SK-N-SH (cell line): ENCODE measurements at regions not wholly inside any gene's neighbourhood (a gene's known extent, or its start where the extent isn't known, plus 50 kb on each side); places are given as distances from the start of the nearest gene placed in this dataset.
A peak's percentile ranks its signal among the peaks of the same experiment; 100 is the strongest.

Experiments used
- CTCF ChIA-PET: fragments of 300-600, 350-600 bp; formaldehyde crosslinking; extraction: SDS; loops from one replicate; lab custom pipeline; 2021; lab: Yijun Ruan, JAX
- POLR2A ChIA-PET: fragments of 350-600 bp; sonication (Branson Sonifier 250); formaldehyde crosslinking; extraction: SDS; loops from one replicate; lab custom pipeline; 2020; ENCODE audit warnings: antibody characterized with exemption, inconsistent platforms; lab: Yijun Ruan, JAX
- DNase-seq: peaks from one replicate; pipeline ENCODE4 v3.0.0; 2012
- H2AFZ ChIP-seq: fragments of 200-600 bp; sonication (generic); 2 replicates; pipeline ENCODE4 v1.8.1; 2016; ENCODE audit warnings: antibody characterized with exemption, mild to moderate bottlenecking, low read depth
- H3F3A ChIP-seq: fragments of 200-600 bp; sonication (generic); replicated peaks from 2 replicates; pipeline ENCODE3; 2016; ENCODE audit warnings: antibody characterized with exemption, mild to moderate bottlenecking; ENCODE audit not compliant: insufficient read depth
- H3K27ac ChIP-seq, 2 experiments: fragments of 200-500 bp in 1 of 2; fragments of 200-600 bp in 1 of 2; sonication (Bioruptor generic) in 1 of 2; sonication (generic), shearing (Covaris generic) in 1 of 2; 2 replicates each; pipeline versions ENCODE4 v1.5.1 to v1.6.1; 2014 to 2016; ENCODE audit warnings: low read depth in 2 of 2, inconsistent platforms in 1 of 2, low read length in 1 of 2, mild to moderate bottlenecking in 1 of 2, mixed read lengths in 1 of 2
- H3K27me3 ChIP-seq: fragments of 200-600 bp; sonication (generic), shearing (Covaris generic); 2 replicates; pipeline ENCODE4 v1.6.1; 2016; ENCODE audit warnings: mixed run types; ENCODE audit not compliant: insufficient read depth
- H3K36me3 ChIP-seq, 2 experiments: fragments of 200-500 bp in 1 of 2; fragments of 200-600 bp in 1 of 2; sonication (Bioruptor generic) in 1 of 2; sonication (generic) in 1 of 2; replicated peaks in 1 of 2; 2 replicates each; pipeline versions ENCODE3 to v1.5.1; 2014 to 2016; ENCODE audit warnings: low read length in 1 of 2, mild to moderate bottlenecking in 1 of 2; ENCODE audit not compliant: insufficient read depth in 2 of 2, control insufficient read depth in 1 of 2
- H3K4me1 ChIP-seq, 2 experiments: fragments of 200-500 bp in 1 of 2; fragments of 200-600 bp in 1 of 2; sonication (Bioruptor generic) in 1 of 2; sonication (generic), shearing (Covaris generic) in 1 of 2; 2 replicates each; pipeline versions ENCODE4 v1.5.1 to v1.6.1; 2014 to 2016; ENCODE audit warnings: low read depth in 1 of 2, low read length in 1 of 2, mixed run types in 1 of 2; ENCODE audit not compliant: insufficient read depth in 2 of 2, control insufficient read depth in 1 of 2
- H3K4me2 ChIP-seq: fragments of 200-600 bp; sonication (generic), shearing (Covaris generic); 2 replicates; pipeline ENCODE4 v1.6.1; 2017; ENCODE audit warnings: mixed run types
- H3K4me3 ChIP-seq, 2 experiments: fragments of 200-500 bp in 1 of 2; fragments of 200-600 bp in 1 of 2; sonication (Bioruptor generic) in 1 of 2; sonication (generic), shearing (Covaris generic) in 1 of 2; 2 replicates each; pipeline versions ENCODE4 v1.5.1 to v1.8.1; 2014 to 2016; ENCODE audit warnings: low read depth in 2 of 2, inconsistent platforms in 1 of 2, low read length in 1 of 2, mild to moderate bottlenecking in 1 of 2, mixed read lengths in 1 of 2, moderate library complexity in 1 of 2
- H3K79me2 ChIP-seq: fragments of 200-600 bp; sonication (generic); 2 replicates; pipeline ENCODE4 v1.8.1; 2017; ENCODE audit warnings: mild to moderate bottlenecking; ENCODE audit not compliant: insufficient read depth
- H3K9ac ChIP-seq: fragments of 200-600 bp; sonication (generic); 2 replicates; pipeline ENCODE4 v1.6.1; 2017; ENCODE audit warnings: mixed run types
- H3K9me2 ChIP-seq: fragments of 200-600 bp; sonication (generic); 2 replicates; pipeline ENCODE4 v1.6.1; 2017; ENCODE audit warnings: mixed run types
- H3K9me3 ChIP-seq: fragments of 200-600 bp; sonication (generic); 2 replicates; pipeline ENCODE4 v1.6.1; 2017; ENCODE audit warnings: mixed run types, mild to moderate bottlenecking, moderate library complexity
- H4K20me1 ChIP-seq: fragments of 200-600 bp; sonication (generic); 2 replicates; pipeline ENCODE4 v1.6.1; 2017; ENCODE audit warnings: mild to moderate bottlenecking, mixed run types; ENCODE audit not compliant: insufficient read depth
- ELF1 ChIP-seq: IDR thresholded peaks from 2 replicates; pipeline ENCODE4 v1.4.0; 2012
- EZH2phosphoT487 ChIP-seq: fragments of 200-600 bp; sonication (generic); IDR thresholded peaks from 2 replicates; pipeline ENCODE4 v1.6.1; 2017; ENCODE audit warnings: low read depth, mixed run types, mild to moderate bottlenecking, antibody characterized with exemption, moderate library complexity, borderline replicate concordance
- FOXJ3 ChIP-seq: sonication (generic); formaldehyde crosslinking; IDR thresholded peaks from 2 replicates; pipeline ENCODE4 v1.5.1; 2020; ENCODE audit warnings: mild to moderate bottlenecking, missing genetic modification reagents
- GATA2 ChIP-seq: sonication (generic); formaldehyde crosslinking; IDR thresholded peaks from 2 replicates; pipeline ENCODE4 v1.5.0; 2020; ENCODE audit warnings: mild to moderate bottlenecking, missing genetic modification reagents
- JUND ChIP-seq: IDR thresholded peaks from 2 replicates; pipeline ENCODE4 v1.4.0; 2012
- MXI1 ChIP-seq: IDR thresholded peaks from 2 replicates; pipeline ENCODE4 v1.6.1; 2012; ENCODE audit warnings: mild to moderate bottlenecking, low read depth, low read length, improper control_type of control experiment
- NFIC ChIP-seq: IDR thresholded peaks from 2 replicates; pipeline ENCODE4 v1.4.0; 2012; ENCODE audit warnings: borderline replicate concordance
- POLR2AphosphoS5 ChIP-seq: IDR thresholded peaks from 2 replicates; pipeline ENCODE4 v1.6.1; 2012; ENCODE audit warnings: low read depth, low read length
- RAD21 ChIP-seq: IDR thresholded peaks from 2 replicates; pipeline ENCODE4 v1.6.1; 2012; ENCODE audit warnings: mild to moderate bottlenecking, low read length
- RCOR1 ChIP-seq: fragments of 150-350 bp; IDR thresholded peaks from 2 replicates; pipeline ENCODE4 v1.6.1; 2017; ENCODE audit warnings: antibody characterized with exemption, low read length
- SMC3 ChIP-seq: IDR thresholded peaks from 2 replicates; pipeline ENCODE4 v1.6.1; 2012; ENCODE audit warnings: low read depth, low read length, improper control_type of control experiment
- TCF12 ChIP-seq: IDR thresholded peaks from 2 replicates; pipeline ENCODE4 v1.4.0; 2012
- TEAD4 ChIP-seq: IDR thresholded peaks from 2 replicates; pipeline ENCODE4 v1.4.0; 2012; ENCODE audit warnings: mild to moderate bottlenecking, borderline replicate concordance; ENCODE audit not compliant: insufficient read depth
- WGBS: methylation state at CpG from one replicate; pipeline ENCODE4 v1.1.6; 2017; ENCODE audit warnings: low lambda C conversion rate; 5-methylcytosine and 5-hydroxymethylcytosine counted together
- TF ChIP-seq, protein P1 (sequence below): IDR thresholded peaks from 2 replicates; pipeline ENCODE4 v1.4.0; 2012; ENCODE audit warnings: low read depth, borderline replicate concordance
- TF ChIP-seq, protein P2 (sequence below): fragments of 200-600 bp; sonication (generic); IDR thresholded peaks from 2 replicates; pipeline ENCODE4 v1.6.1; 2017; ENCODE audit warnings: antibody characterized with exemption, mild to moderate bottlenecking, moderate library complexity
- TF ChIP-seq, protein P3 (sequence below): fragments of 150-350 bp; IDR thresholded peaks from 2 replicates; pipeline ENCODE4 v1.6.1; 2016; ENCODE audit warnings: mild to moderate bottlenecking, low read depth, low read length
- TF ChIP-seq, protein P4 (sequence below): IDR thresholded peaks from 2 replicates; pipeline ENCODE4 v1.6.1; 2012; ENCODE audit warnings: mild to moderate bottlenecking, low read depth, low read length, moderate library complexity
- TF ChIP-seq, protein P5 (sequence below): fragments of 150-350 bp; IDR thresholded peaks from 2 replicates; pipeline ENCODE4 v1.6.1; 2017; ENCODE audit warnings: antibody characterized with exemption, low read length, low read depth, borderline replicate concordance

DNA sequence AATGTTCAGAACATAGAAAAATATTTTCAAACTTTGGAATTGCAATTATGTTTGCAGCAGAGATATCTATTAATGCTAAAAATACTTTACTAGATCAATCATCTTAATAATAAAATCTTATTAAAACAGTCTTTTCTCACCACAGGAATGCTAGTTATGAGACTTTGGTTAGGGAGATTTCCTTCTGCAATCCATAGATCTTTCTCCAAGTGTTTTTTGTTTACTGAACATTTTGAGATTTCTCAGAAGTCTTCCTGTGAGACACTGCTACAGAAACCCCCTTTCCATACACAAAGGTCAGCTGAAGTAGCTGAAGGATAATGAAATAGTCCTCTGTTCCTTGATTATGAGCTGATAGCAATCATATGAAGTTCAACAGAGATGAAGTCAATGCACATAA, 59.4 kb upstream of the RAPH1 start (continued):
- TF ChIP-seq SMC3 (no peak), MXI1 (no peak), RAD21 (no peak), JUND (no peak), TEAD4 (peak; percentile 60; the same call in 1 of the 2 replicates), ELF1 (no peak)
- TF ChIP-seq, protein P1, sequence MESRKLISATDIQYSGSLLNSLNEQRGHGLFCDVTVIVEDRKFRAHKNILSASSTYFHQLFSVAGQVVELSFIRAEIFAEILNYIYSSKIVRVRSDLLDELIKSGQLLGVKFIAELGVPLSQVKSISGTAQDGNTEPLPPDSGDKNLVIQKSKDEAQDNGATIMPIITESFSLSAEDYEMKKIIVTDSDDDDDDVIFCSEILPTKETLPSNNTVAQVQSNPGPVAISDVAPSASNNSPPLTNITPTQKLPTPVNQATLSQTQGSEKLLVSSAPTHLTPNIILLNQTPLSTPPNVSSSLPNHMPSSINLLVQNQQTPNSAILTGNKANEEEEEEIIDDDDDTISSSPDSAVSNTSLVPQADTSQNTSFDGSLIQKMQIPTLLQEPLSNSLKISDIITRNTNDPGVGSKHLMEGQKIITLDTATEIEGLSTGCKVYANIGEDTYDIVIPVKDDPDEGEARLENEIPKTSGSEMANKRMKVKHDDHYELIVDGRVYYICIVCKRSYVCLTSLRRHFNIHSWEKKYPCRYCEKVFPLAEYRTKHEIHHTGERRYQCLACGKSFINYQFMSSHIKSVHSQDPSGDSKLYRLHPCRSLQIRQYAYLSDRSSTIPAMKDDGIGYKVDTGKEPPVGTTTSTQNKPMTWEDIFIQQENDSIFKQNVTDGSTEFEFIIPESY: no peak
- TF ChIP-seq, protein P2, sequence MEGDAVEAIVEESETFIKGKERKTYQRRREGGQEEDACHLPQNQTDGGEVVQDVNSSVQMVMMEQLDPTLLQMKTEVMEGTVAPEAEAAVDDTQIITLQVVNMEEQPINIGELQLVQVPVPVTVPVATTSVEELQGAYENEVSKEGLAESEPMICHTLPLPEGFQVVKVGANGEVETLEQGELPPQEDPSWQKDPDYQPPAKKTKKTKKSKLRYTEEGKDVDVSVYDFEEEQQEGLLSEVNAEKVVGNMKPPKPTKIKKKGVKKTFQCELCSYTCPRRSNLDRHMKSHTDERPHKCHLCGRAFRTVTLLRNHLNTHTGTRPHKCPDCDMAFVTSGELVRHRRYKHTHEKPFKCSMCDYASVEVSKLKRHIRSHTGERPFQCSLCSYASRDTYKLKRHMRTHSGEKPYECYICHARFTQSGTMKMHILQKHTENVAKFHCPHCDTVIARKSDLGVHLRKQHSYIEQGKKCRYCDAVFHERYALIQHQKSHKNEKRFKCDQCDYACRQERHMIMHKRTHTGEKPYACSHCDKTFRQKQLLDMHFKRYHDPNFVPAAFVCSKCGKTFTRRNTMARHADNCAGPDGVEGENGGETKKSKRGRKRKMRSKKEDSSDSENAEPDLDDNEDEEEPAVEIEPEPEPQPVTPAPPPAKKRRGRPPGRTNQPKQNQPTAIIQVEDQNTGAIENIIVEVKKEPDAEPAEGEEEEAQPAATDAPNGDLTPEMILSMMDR: no peak
- TF ChIP-seq, protein P3, sequence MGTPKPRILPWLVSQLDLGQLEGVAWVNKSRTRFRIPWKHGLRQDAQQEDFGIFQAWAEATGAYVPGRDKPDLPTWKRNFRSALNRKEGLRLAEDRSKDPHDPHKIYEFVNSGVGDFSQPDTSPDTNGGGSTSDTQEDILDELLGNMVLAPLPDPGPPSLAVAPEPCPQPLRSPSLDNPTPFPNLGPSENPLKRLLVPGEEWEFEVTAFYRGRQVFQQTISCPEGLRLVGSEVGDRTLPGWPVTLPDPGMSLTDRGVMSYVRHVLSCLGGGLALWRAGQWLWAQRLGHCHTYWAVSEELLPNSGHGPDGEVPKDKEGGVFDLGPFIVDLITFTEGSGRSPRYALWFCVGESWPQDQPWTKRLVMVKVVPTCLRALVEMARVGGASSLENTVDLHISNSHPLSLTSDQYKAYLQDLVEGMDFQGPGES: no peak
- TF ChIP-seq, protein P4, sequence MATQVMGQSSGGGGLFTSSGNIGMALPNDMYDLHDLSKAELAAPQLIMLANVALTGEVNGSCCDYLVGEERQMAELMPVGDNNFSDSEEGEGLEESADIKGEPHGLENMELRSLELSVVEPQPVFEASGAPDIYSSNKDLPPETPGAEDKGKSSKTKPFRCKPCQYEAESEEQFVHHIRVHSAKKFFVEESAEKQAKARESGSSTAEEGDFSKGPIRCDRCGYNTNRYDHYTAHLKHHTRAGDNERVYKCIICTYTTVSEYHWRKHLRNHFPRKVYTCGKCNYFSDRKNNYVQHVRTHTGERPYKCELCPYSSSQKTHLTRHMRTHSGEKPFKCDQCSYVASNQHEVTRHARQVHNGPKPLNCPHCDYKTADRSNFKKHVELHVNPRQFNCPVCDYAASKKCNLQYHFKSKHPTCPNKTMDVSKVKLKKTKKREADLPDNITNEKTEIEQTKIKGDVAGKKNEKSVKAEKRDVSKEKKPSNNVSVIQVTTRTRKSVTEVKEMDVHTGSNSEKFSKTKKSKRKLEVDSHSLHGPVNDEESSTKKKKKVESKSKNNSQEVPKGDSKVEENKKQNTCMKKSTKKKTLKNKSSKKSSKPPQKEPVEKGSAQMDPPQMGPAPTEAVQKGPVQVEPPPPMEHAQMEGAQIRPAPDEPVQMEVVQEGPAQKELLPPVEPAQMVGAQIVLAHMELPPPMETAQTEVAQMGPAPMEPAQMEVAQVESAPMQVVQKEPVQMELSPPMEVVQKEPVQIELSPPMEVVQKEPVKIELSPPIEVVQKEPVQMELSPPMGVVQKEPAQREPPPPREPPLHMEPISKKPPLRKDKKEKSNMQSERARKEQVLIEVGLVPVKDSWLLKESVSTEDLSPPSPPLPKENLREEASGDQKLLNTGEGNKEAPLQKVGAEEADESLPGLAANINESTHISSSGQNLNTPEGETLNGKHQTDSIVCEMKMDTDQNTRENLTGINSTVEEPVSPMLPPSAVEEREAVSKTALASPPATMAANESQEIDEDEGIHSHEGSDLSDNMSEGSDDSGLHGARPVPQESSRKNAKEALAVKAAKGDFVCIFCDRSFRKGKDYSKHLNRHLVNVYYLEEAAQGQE: no peak
- TF ChIP-seq, all 33 proteins: peak for 5

DNA sequence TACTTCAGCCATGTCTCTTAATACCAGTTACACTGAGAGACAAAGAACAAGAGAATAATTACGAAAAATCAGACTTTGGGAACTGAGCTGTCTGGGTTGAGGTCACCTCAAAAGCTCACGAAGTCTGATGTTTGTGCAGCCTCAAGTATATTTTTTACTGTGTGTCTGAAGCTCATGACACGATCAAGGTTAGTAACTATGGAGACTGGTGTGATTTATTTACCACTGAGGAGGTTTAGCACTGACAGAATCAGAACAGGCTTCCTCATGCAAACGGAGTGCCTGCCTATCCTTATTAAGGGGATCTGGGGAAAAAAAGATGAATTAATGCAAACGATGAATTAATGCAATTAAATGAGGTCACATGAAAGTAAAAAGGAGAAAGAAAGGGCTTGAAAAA, 61.1 kb upstream of the RAPH1 start:
- Histone ChIP-seq H3K79me2 (no peaks in the 10 kb centered on the region), H3K4me1 (peaks cover 0 to 12% of the 10 kb centered on the region in 2 experiments), H2AFZ (no peak overlapping the region), H3F3A (peaks cover 11% of the 10 kb centered on the region), H3K27me3 (no peaks in the 10 kb centered on the region), H3K27ac (no peak overlapping the region), H4K20me1 (no peaks in the 10 kb centered on the region), H3K9ac (no peak overlapping the region), H3K36me3 (no peaks in the 10 kb centered on the region), H3K4me3 (no peak overlapping the region), H3K9me3 (no peaks in the 10 kb centered on the region), H3K9me2 (no peaks in the 10 kb centered on the region), H3K4me2 (no peak overlapping the region)
- WGBS: 75% methylated on average over 5 of the region's 5 CpGs
- POLR2A ChIA-PET: no interaction called here
- CTCF ChIA-PET: no interaction called here
- DNase-seq: no peak
- TF ChIP-seq RCOR1: no peak
- TF ChIP-seq, protein P5, sequence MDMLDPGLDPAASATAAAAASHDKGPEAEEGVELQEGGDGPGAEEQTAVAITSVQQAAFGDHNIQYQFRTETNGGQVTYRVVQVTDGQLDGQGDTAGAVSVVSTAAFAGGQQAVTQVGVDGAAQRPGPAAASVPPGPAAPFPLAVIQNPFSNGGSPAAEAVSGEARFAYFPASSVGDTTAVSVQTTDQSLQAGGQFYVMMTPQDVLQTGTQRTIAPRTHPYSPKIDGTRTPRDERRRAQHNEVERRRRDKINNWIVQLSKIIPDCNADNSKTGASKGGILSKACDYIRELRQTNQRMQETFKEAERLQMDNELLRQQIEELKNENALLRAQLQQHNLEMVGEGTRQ: no peak; the same call in 1 of the 2 replicates
- no peak for TF ChIP-seq JUND
- no peak for TF ChIP-seq EZH2phosphoT487
- no peak for TF ChIP-seq FOXJ3 (CRISPR knock-in tag)
- no peak for TF ChIP-seq GATA2 (CRISPR knock-in tag)
- no peak for TF ChIP-seq TCF12
- no peak for TF ChIP-seq POLR2AphosphoS5
- TF ChIP-seq, protein P4: no peak
- no peak for TF ChIP-seq NFIC
